GM12874 (cell line): ENCODE measurements at regions not wholly inside any gene's neighbourhood (a gene's known extent, or its start where the extent isn't known, plus 50 kb on each side); places are given as distances from the start of the nearest gene placed in this dataset.

Experiments
- CTCF ChIP-seq: IDR thresholded peaks from 2 replicates; pipeline ENCODE4 v1.5.1; 2011; ENCODE audit warnings: low read depth, mild to moderate bottlenecking, control low read depth, low read length, moderate library complexity; ENCODE audit not compliant: insufficient read depth

DNA sequence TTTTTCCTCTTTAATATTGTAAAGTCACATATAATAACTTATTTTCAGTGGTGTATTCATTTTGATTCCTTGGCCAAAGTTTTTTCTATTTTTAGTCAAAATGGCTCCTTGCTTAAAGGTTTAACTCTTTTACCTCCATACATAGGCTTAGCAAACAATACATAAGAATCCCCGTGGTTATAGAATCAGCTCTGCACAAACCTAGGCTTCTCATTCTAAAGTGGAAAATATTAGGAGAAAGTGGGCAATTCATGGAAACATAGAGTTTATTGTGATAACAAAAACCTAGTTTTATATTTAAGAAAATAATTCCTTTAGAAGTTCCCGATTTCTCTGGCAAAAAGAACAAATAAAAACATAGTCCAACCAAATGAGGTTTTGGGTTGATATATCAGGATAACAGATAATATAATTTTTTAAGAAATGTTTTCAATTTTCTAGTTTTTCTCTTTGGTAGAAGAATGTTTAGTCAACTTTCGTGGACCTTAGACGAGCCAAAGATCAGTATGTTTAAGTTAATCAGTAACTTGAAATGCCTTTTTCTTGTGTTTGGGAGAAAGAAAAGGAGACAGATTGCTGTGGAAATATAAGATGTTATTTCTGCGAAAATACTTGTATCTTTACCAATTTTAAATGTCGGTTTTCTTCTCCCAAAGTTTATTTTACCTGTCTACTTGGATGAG is 93.4 kb upstream of the KLF12 start:
- no peak for TF ChIP-seq CTCF

DNA sequence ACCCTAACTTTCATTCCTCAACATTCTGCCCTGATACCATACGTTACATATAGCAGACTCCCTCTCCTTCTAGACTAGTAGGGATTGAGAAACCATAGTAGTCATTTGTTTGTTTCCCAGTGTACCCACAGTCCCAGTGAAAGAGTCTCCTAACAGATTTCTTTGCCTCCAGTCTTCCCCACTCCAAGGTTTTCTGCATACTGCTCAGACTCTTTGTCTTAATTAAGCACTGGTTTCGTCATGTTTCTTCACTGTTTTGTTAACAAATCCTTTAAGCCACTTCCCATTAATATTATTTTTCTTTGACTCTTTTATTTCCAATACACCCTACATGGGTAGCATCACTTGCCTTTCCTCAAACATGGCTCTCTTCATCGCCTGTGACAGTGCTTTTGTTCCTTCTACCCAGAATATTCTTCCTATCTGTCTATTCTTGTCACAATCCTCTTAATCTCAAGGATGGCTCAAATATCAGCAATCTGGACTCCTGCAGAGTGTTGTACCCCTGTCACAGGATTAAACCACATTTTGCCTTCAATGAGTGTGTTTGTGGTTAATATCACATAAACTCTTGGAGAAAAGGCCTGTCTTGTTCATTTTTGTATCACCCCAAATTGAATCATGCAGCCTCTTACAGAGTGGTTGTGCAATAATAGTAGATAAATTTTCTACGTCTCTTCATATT is 92.7 kb upstream of the KLF12 start:
- no peak for TF ChIP-seq CTCF

DNA sequence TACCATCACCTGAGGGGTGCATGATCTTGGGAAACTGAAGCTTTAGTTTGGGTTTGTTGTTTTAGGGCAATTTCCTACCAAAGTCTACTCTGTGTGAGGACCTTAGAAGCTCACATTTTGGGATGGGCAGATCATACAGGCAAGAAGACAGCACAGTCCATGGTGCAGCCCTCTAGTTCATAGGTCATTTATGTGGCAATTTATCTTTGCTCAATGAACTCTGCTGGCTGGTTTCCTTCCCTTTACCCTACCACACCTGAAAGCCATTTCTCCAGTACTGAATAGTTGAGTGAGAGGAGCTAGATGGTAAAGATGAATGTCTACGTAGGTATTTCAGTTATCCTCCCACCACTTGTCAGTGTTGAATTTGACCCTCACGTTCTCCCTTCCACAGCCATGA is 87.5 kb upstream of the KLF12 start:
- no peak for TF ChIP-seq CTCF

DNA sequence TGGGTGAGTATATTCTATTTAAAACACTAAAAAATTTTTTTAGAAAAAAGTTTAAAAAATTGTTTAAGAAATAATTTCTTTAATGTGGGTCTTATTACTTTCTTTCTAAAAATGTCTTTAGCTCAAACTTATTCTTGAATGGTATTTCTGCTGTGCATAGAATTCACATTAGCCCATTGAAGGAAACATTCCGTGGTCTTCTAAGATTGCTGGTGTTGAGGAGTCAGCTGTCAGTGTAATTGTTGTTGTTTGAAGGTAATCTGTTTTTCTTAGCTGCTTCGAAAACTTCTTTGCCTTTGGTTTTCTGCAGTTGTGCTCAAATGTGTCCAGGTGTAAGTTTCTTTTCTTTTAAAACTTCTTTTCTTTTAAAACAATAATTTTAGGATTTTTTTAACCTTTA is 85.4 kb upstream of the KLF12 start:
- no peak for TF ChIP-seq CTCF

- TF ChIP-seq CTCF, result no peak
Measured at GRCh38 chr13:74218291-74218690, 84.1 kb upstream of the KLF12 start.

GRCh38 chr13:74217811-74218210 is 83.6 kb upstream of the KLF12 start:
- no peak for TF ChIP-seq CTCF

DNA sequence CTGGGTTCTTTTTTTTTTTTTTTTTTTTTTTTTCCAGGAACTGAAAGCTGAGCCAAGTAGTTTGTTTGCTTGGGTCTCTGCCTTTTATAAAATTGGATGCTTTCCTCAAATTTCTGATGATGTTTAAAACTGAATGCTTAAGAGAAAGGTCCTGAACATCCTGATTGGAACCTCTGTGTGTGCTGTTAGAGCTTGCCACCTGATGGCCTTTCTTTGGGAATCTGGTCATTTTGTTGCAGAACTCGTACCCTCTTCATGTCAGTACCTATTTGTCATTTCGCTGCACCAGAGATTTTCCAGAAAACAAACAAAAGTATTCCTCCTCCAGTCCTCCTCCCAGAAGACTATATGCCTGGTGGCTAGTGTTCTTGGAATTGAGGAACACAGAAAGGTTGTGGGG is 81.2 kb upstream of the KLF12 start:
- no peak for TF ChIP-seq CTCF
